ENCODE measurements at regions not wholly inside any gene's neighbourhood (a gene's known extent, or its start where the extent isn't known, plus 50 kb on each side); places are given as distances from the start of the nearest gene placed in this dataset.

DNA sequence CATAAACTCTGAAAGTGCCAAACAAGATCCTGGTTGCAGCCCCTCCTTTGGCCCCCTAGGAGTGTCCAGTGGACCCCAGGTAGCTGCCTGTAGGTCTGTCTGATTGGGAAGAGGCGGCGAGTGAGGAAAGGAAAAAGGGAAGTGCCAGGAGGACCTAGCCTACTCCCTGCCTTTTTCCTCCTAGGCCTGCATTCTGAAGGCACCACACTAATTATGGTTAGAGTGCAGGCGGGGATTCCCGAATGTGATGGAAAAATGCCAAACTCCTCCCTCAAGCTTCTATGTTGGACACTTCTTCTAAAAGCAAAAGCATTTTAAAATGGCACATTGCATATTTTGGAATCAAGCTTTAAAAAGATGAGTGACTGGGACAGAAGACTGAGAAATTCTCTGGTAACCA lies 83.2 kb upstream of the SMIM15 start:
- Mint-ChIP-seq H3K4me1 (no peaks in the 10 kb centered on the region), H3K27ac (no peak overlapping the region), H3K36me3 (no peaks in the 10 kb centered on the region), H3K27me3 (ENCODE audit: insufficient read depth, low read depth) (no peaks in the 10 kb centered on the region), H3K9me3 (peaks cover 2% of the 10 kb centered on the region), H3K4me3 (no peak overlapping the region)
- no peak for DNase-seq (ENCODE audit: low spot score)
- Histone ChIP-seq H3K4me3 (no peak overlapping the region), H3K27me3 (no peaks in the 10 kb centered on the region), H2AFZ (replicated peaks) (no peak overlapping the region), H3K4me1 (no peaks in the 10 kb centered on the region), H3K9me3 (ENCODE audit: low read depth) (no peaks in the 10 kb centered on the region), H3K27ac (no peak overlapping the region), H4K20me1 (ENCODE audit: low read depth) (no peaks in the 10 kb centered on the region), H3K4me2 (no peak overlapping the region), H3K9ac (no peak overlapping the region), H3F3A (ENCODE audit: low read depth) (no peaks in the 10 kb centered on the region), H3K36me3 (no peaks in the 10 kb centered on the region), H3K79me2 (ENCODE audit: low read depth) (no peaks in the 10 kb centered on the region)
- TF ChIP-seq EZH2phosphoT487 (IDR thresholded peaks at IDR 0.05) (no peak), EZH2 (IDR thresholded peaks at IDR 0.05) (no peak)
- TF ChIP-seq, protein P1, sequence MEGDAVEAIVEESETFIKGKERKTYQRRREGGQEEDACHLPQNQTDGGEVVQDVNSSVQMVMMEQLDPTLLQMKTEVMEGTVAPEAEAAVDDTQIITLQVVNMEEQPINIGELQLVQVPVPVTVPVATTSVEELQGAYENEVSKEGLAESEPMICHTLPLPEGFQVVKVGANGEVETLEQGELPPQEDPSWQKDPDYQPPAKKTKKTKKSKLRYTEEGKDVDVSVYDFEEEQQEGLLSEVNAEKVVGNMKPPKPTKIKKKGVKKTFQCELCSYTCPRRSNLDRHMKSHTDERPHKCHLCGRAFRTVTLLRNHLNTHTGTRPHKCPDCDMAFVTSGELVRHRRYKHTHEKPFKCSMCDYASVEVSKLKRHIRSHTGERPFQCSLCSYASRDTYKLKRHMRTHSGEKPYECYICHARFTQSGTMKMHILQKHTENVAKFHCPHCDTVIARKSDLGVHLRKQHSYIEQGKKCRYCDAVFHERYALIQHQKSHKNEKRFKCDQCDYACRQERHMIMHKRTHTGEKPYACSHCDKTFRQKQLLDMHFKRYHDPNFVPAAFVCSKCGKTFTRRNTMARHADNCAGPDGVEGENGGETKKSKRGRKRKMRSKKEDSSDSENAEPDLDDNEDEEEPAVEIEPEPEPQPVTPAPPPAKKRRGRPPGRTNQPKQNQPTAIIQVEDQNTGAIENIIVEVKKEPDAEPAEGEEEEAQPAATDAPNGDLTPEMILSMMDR (IDR thresholded peaks at IDR 0.05), result no peak

DNA sequence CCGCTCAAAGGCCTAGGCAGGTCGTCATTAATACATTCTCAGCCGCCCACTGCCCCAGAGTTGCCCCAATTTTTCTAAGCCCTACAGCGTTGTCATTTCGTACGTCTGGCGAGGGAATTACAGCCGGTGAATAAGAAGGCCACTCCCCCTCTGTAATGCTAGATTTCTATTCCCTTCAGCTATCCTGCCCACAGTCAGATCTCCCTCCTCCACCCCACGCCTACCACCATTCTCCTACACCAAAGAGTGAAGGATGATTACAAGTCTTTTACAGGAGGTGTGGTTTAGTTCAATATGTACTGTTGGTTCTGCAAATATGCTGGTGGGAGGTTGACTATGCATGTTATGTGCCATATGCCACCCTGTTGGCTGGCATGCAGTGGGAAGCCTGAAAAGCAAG lies 83.7 kb upstream of the SMIM15 start:
- TF ChIP-seq, protein P1 (IDR thresholded peaks at IDR 0.05), result no peak
- TF ChIP-seq EZH2 (IDR thresholded peaks at IDR 0.05), result no peak
- TF ChIP-seq EZH2phosphoT487 (IDR thresholded peaks at IDR 0.05), result no peak
- H3K36me3 Mint-ChIP-seq, result no peaks in the 10 kb centered on the region
- H3K4me2 ChIP-seq, result no peak overlapping the region

DNA sequence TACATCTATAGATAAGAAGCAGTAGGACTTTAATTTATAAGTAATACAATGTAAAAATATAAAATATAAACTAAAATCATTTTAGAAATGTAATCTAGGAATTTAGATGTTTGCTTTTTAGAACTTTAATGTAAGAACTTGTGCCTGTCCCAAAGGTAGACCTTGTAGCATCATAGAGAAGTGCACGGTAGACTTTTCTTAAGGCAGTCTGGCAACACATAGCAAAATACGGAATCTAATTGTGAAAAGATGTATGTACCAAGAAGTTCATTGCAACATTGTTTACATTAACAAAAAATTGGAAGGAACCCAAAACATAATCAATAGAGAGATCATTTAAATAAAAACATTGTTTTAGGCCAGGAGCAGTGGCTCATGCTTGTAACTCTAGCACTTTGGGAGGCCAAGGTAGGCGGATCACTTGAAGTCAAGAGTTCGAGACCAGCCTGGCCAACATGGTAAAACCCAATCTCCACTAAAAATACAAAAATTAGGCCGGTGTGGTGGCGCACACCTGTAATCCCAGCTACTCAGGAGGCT lies 84.6 kb upstream of the SMIM15 start:
- Histone ChIP-seq H3K9ac (no peak overlapping the region), H2AFZ (replicated peaks) (no peak overlapping the region), H3K4me2 (no peak overlapping the region), H3K79me2 (ENCODE audit: low read depth) (no peaks in the 10 kb centered on the region), H3F3A (ENCODE audit: low read depth) (no peaks in the 10 kb centered on the region), H3K36me3 (no peaks in the 10 kb centered on the region), H3K27me3 (no peaks in the 10 kb centered on the region), H3K27ac (no peak overlapping the region), H3K4me3 (no peak overlapping the region), H4K20me1 (ENCODE audit: low read depth) (no peaks in the 10 kb centered on the region), H3K9me3 (ENCODE audit: low read depth) (no peaks in the 10 kb centered on the region), H3K4me1 (no peaks in the 10 kb centered on the region)
- no peak overlapping the region for H3K27ac Mint-ChIP-seq
- DNase-seq (ENCODE audit: low spot score), result no peak
- TF ChIP-seq EZH2phosphoT487 (IDR thresholded peaks at IDR 0.05) (no peak), EZH2 (IDR thresholded peaks at IDR 0.05) (no peak)
- TF ChIP-seq, protein P1 (IDR thresholded peaks at IDR 0.05), result no peak
- H3K4me1 Mint-ChIP-seq, result no peaks in the 10 kb centered on the region
- no peak overlapping the region for H3K4me3 Mint-ChIP-seq
- H3K27me3 Mint-ChIP-seq (ENCODE audit: insufficient read depth, low read depth), result no peaks in the 10 kb centered on the region
- no peaks in the 10 kb centered on the region for H3K36me3 Mint-ChIP-seq
- H3K9me3 Mint-ChIP-seq, result peaks cover 2% of the 10 kb centered on the region

More for the DNA sequence above, 83.7 kb upstream of the SMIM15 start:
- H3K79me2 ChIP-seq (ENCODE audit: low read depth), result no peaks in the 10 kb centered on the region
- no peak for DNase-seq (ENCODE audit: low spot score)
- H3K4me3 Mint-ChIP-seq, result no peak overlapping the region
- H3K9me3 Mint-ChIP-seq, result peaks cover 2% of the 10 kb centered on the region
- H2AFZ ChIP-seq (replicated peaks), result no peak overlapping the region
- no peak overlapping the region for H3K27ac ChIP-seq
- no peaks in the 10 kb centered on the region for H3K9me3 ChIP-seq (ENCODE audit: low read depth)
- no peaks in the 10 kb centered on the region for H3K27me3 ChIP-seq
- no peaks in the 10 kb centered on the region for H3K27me3 Mint-ChIP-seq (ENCODE audit: insufficient read depth, low read depth)
- H3K27ac Mint-ChIP-seq, result no peak overlapping the region
- no peaks in the 10 kb centered on the region for H4K20me1 ChIP-seq (ENCODE audit: low read depth)
- H3K4me1 ChIP-seq, result no peaks in the 10 kb centered on the region
- H3K9ac ChIP-seq, result no peak overlapping the region
- no peak overlapping the region for H3K4me3 ChIP-seq
- H3F3A ChIP-seq (ENCODE audit: low read depth), result no peaks in the 10 kb centered on the region
- no peaks in the 10 kb centered on the region for H3K4me1 Mint-ChIP-seq
- H3K36me3 ChIP-seq, result no peaks in the 10 kb centered on the region
